SK-N-SH (cell line): ENCODE measurements at regions not wholly inside any gene's neighbourhood (a gene's known extent, or its start where the extent isn't known, plus 50 kb on each side); places are given as distances from the start of the nearest gene placed in this dataset.

Experiments used
- CTCF ChIA-PET: fragments of 300-600, 350-600 bp; formaldehyde crosslinking; extraction: SDS; loops from one replicate; lab custom pipeline; 2021; lab: Yijun Ruan, JAX
- POLR2A ChIA-PET: fragments of 350-600 bp; sonication (Branson Sonifier 250); formaldehyde crosslinking; extraction: SDS; loops from one replicate; lab custom pipeline; 2020; ENCODE audit warnings: antibody characterized with exemption, inconsistent platforms; lab: Yijun Ruan, JAX
- DNase-seq: peaks from one replicate; pipeline ENCODE4 v3.0.0; 2012
- H2AFZ ChIP-seq: fragments of 200-600 bp; sonication (generic); 2 replicates; pipeline ENCODE4 v1.8.1; 2016; ENCODE audit warnings: antibody characterized with exemption, mild to moderate bottlenecking, low read depth
- H3F3A ChIP-seq: fragments of 200-600 bp; sonication (generic); replicated peaks from 2 replicates; pipeline ENCODE3; 2016; ENCODE audit warnings: antibody characterized with exemption, mild to moderate bottlenecking; ENCODE audit not compliant: insufficient read depth
- H3K27ac ChIP-seq, 2 experiments: fragments of 200-500 bp in 1 of 2; fragments of 200-600 bp in 1 of 2; sonication (Bioruptor generic) in 1 of 2; sonication (generic), shearing (Covaris generic) in 1 of 2; 2 replicates each; pipeline versions ENCODE4 v1.5.1 to v1.6.1; 2014 to 2016; ENCODE audit warnings: low read depth in 2 of 2, inconsistent platforms in 1 of 2, low read length in 1 of 2, mild to moderate bottlenecking in 1 of 2, mixed read lengths in 1 of 2
- H3K27me3 ChIP-seq: fragments of 200-600 bp; sonication (generic), shearing (Covaris generic); 2 replicates; pipeline ENCODE4 v1.6.1; 2016; ENCODE audit warnings: mixed run types; ENCODE audit not compliant: insufficient read depth
- H3K36me3 ChIP-seq, 2 experiments: fragments of 200-500 bp in 1 of 2; fragments of 200-600 bp in 1 of 2; sonication (Bioruptor generic) in 1 of 2; sonication (generic) in 1 of 2; replicated peaks in 1 of 2; 2 replicates each; pipeline versions ENCODE3 to v1.5.1; 2014 to 2016; ENCODE audit warnings: low read length in 1 of 2, mild to moderate bottlenecking in 1 of 2; ENCODE audit not compliant: insufficient read depth in 2 of 2, control insufficient read depth in 1 of 2
- H3K4me1 ChIP-seq, 2 experiments: fragments of 200-500 bp in 1 of 2; fragments of 200-600 bp in 1 of 2; sonication (Bioruptor generic) in 1 of 2; sonication (generic), shearing (Covaris generic) in 1 of 2; 2 replicates each; pipeline versions ENCODE4 v1.5.1 to v1.6.1; 2014 to 2016; ENCODE audit warnings: low read depth in 1 of 2, low read length in 1 of 2, mixed run types in 1 of 2; ENCODE audit not compliant: insufficient read depth in 2 of 2, control insufficient read depth in 1 of 2
- H3K4me2 ChIP-seq: fragments of 200-600 bp; sonication (generic), shearing (Covaris generic); 2 replicates; pipeline ENCODE4 v1.6.1; 2017; ENCODE audit warnings: mixed run types
- H3K4me3 ChIP-seq, 2 experiments: fragments of 200-500 bp in 1 of 2; fragments of 200-600 bp in 1 of 2; sonication (Bioruptor generic) in 1 of 2; sonication (generic), shearing (Covaris generic) in 1 of 2; 2 replicates each; pipeline versions ENCODE4 v1.5.1 to v1.8.1; 2014 to 2016; ENCODE audit warnings: low read depth in 2 of 2, inconsistent platforms in 1 of 2, low read length in 1 of 2, mild to moderate bottlenecking in 1 of 2, mixed read lengths in 1 of 2, moderate library complexity in 1 of 2
- H3K79me2 ChIP-seq: fragments of 200-600 bp; sonication (generic); 2 replicates; pipeline ENCODE4 v1.8.1; 2017; ENCODE audit warnings: mild to moderate bottlenecking; ENCODE audit not compliant: insufficient read depth
- H3K9ac ChIP-seq: fragments of 200-600 bp; sonication (generic); 2 replicates; pipeline ENCODE4 v1.6.1; 2017; ENCODE audit warnings: mixed run types
- H3K9me2 ChIP-seq: fragments of 200-600 bp; sonication (generic); 2 replicates; pipeline ENCODE4 v1.6.1; 2017; ENCODE audit warnings: mixed run types
- H3K9me3 ChIP-seq: fragments of 200-600 bp; sonication (generic); 2 replicates; pipeline ENCODE4 v1.6.1; 2017; ENCODE audit warnings: mixed run types, mild to moderate bottlenecking, moderate library complexity
- H4K20me1 ChIP-seq: fragments of 200-600 bp; sonication (generic); 2 replicates; pipeline ENCODE4 v1.6.1; 2017; ENCODE audit warnings: mild to moderate bottlenecking, mixed run types; ENCODE audit not compliant: insufficient read depth
- ELF1 ChIP-seq: IDR thresholded peaks from 2 replicates; pipeline ENCODE4 v1.4.0; 2012
- FOSL2 ChIP-seq: IDR thresholded peaks from 2 replicates; pipeline ENCODE4 v1.4.0; 2012; ENCODE audit warnings: low read depth, mild to moderate bottlenecking, moderate library complexity, borderline replicate concordance
- FOXM1 ChIP-seq: IDR thresholded peaks from 2 replicates; pipeline ENCODE4 v1.4.0; 2012; ENCODE audit warnings: low read depth, mild to moderate bottlenecking
- GABPA ChIP-seq: IDR thresholded peaks from 2 replicates; pipeline ENCODE4 v1.4.0; 2012; ENCODE audit warnings: low read depth, mild to moderate bottlenecking
- JUND ChIP-seq: IDR thresholded peaks from 2 replicates; pipeline ENCODE4 v1.4.0; 2012
- MAX ChIP-seq: IDR thresholded peaks from 2 replicates; pipeline ENCODE4 v1.4.0; 2012; ENCODE audit warnings: low read depth
- RAD21 ChIP-seq: IDR thresholded peaks from 2 replicates; pipeline ENCODE4 v1.6.1; 2012; ENCODE audit warnings: mild to moderate bottlenecking, low read length
- SMC3 ChIP-seq: IDR thresholded peaks from 2 replicates; pipeline ENCODE4 v1.6.1; 2012; ENCODE audit warnings: low read depth, low read length, improper control_type of control experiment
- TCF12 ChIP-seq: IDR thresholded peaks from 2 replicates; pipeline ENCODE4 v1.4.0; 2012
- YY1 ChIP-seq: IDR thresholded peaks from 2 replicates; pipeline ENCODE4 v1.4.0; 2012; ENCODE audit warnings: low read depth, mild to moderate bottlenecking
- WGBS: methylation state at CpG from one replicate; pipeline ENCODE4 v1.1.6; 2017; ENCODE audit warnings: low lambda C conversion rate; 5-methylcytosine and 5-hydroxymethylcytosine counted together
- TF ChIP-seq, protein P1 (sequence below): fragments of 150-350 bp; IDR thresholded peaks from 2 replicates; pipeline ENCODE4 v1.6.1; 2016; ENCODE audit warnings: mild to moderate bottlenecking, low read depth, low read length
- TF ChIP-seq, protein P2 (sequence below): fragments of 150-350 bp; IDR thresholded peaks from 2 replicates; pipeline ENCODE4 v1.6.1; 2017; ENCODE audit warnings: antibody characterized with exemption, low read length, low read depth, borderline replicate concordance
- TF ChIP-seq, protein P3 (sequence below): fragments of 200-600 bp; sonication (generic); IDR thresholded peaks from 2 replicates; pipeline ENCODE4 v1.6.1; 2017; ENCODE audit warnings: antibody characterized with exemption, mild to moderate bottlenecking, moderate library complexity

GRCh38 chr11:41609511-41609910 is 150.1 kb upstream of the LRRC4C start:
- TF ChIP-seq FOXM1 (no peak), MAX (no peak), ELF1 (no peak), JUND (no peak), SMC3 (no peak), GABPA (no peak), FOSL2 (no peak), TCF12 (no peak), YY1 (no peak)
- TF ChIP-seq, protein P1, sequence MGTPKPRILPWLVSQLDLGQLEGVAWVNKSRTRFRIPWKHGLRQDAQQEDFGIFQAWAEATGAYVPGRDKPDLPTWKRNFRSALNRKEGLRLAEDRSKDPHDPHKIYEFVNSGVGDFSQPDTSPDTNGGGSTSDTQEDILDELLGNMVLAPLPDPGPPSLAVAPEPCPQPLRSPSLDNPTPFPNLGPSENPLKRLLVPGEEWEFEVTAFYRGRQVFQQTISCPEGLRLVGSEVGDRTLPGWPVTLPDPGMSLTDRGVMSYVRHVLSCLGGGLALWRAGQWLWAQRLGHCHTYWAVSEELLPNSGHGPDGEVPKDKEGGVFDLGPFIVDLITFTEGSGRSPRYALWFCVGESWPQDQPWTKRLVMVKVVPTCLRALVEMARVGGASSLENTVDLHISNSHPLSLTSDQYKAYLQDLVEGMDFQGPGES, result no peak
- TF ChIP-seq, protein P2, sequence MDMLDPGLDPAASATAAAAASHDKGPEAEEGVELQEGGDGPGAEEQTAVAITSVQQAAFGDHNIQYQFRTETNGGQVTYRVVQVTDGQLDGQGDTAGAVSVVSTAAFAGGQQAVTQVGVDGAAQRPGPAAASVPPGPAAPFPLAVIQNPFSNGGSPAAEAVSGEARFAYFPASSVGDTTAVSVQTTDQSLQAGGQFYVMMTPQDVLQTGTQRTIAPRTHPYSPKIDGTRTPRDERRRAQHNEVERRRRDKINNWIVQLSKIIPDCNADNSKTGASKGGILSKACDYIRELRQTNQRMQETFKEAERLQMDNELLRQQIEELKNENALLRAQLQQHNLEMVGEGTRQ, result no peak
- Histone ChIP-seq H3K79me2 (no peaks in the 10 kb centered on the region), H3K9me2 (no peaks in the 10 kb centered on the region), H3K9me3 (0 out of 2 replicates have a peak, but pooled peaks cover 4% of the 10 kb centered on the region), H3K4me1 (no peaks in the 10 kb centered on the region), H4K20me1 (no peaks in the 10 kb centered on the region), H3K4me2 (no peak overlapping the region), H3K36me3 (no peaks in the 10 kb centered on the region), H2AFZ (no peak overlapping the region), H3K4me3 (no peak overlapping the region), H3K27ac (no peak overlapping the region), H3K9ac (no peak overlapping the region), H3K27me3 (no peaks in the 10 kb centered on the region), H3F3A (no peaks in the 10 kb centered on the region)
- 2% methylated on average over 1 of the region's 1 CpG for WGBS
- DNase-seq, result no peak
- POLR2A ChIA-PET, result no interaction called here
- CTCF ChIA-PET, result no interaction called here

GRCh38 chr11:41612415-41612814 is 153.0 kb upstream of the LRRC4C start:
- CTCF ChIA-PET, result interaction anchor here (0.7 to 1.8 kb wide), 9 partner anchors 15 to 1666 kb away, joined by 3 to 14 read pairs (median 4); no protein-coding TSS in a partner anchor
- TF ChIP-seq SMC3 (peak; percentile 12; the same call in 1 of the 2 replicates), JUND (no peak), RAD21 (peak; percentile 56)
- TF ChIP-seq, protein P3, sequence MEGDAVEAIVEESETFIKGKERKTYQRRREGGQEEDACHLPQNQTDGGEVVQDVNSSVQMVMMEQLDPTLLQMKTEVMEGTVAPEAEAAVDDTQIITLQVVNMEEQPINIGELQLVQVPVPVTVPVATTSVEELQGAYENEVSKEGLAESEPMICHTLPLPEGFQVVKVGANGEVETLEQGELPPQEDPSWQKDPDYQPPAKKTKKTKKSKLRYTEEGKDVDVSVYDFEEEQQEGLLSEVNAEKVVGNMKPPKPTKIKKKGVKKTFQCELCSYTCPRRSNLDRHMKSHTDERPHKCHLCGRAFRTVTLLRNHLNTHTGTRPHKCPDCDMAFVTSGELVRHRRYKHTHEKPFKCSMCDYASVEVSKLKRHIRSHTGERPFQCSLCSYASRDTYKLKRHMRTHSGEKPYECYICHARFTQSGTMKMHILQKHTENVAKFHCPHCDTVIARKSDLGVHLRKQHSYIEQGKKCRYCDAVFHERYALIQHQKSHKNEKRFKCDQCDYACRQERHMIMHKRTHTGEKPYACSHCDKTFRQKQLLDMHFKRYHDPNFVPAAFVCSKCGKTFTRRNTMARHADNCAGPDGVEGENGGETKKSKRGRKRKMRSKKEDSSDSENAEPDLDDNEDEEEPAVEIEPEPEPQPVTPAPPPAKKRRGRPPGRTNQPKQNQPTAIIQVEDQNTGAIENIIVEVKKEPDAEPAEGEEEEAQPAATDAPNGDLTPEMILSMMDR, result peak; percentile 30; the same call in 1 of the 2 replicates
- no peak overlapping the region for H3K9ac ChIP-seq
- no peaks in the 10 kb centered on the region for H3K27me3 ChIP-seq
- H3K36me3 ChIP-seq, result no peaks in the 10 kb centered on the region
- 12% methylated on average over 1 of the region's 1 CpG for WGBS
- no peak overlapping the region for H3K27ac ChIP-seq
- H3K4me1 ChIP-seq, result no peaks in the 10 kb centered on the region
- H3K4me3 ChIP-seq, result no peak overlapping the region
- no peaks in the 10 kb centered on the region for H3F3A ChIP-seq
- POLR2A ChIA-PET, result no interaction called here
- H3K79me2 ChIP-seq, result no peaks in the 10 kb centered on the region
- no peaks in the 10 kb centered on the region for H4K20me1 ChIP-seq
- no peak for DNase-seq
- no peak overlapping the region for H3K4me2 ChIP-seq
- H2AFZ ChIP-seq, result no peak overlapping the region
- 0 out of 2 replicates have a peak, but pooled peaks cover 4% of the 10 kb centered on the region for H3K9me3 ChIP-seq
- H3K9me2 ChIP-seq, result no peaks in the 10 kb centered on the region
